WTC11 (cell line): ENCODE measurements at regions not wholly inside any gene's neighbourhood (a gene's known extent, or its start where the extent isn't known, plus 50 kb on each side); places are given as distances from the start of the nearest gene placed in this dataset.

ENCODE experiments used
- ATAC-seq: fragments of 200-7000 bp; cut with Tn5 transposase; 2 replicates; pipeline ENCODE4 v1.10.0; 2021; ENCODE audit warnings: mild to moderate bottlenecking, moderate library complexity
- CTCF ChIA-PET: fragments of 300-600 bp; sonication (Branson Sonifier 250); formaldehyde crosslinking; loops from one replicate; lab custom pipeline; 2021; ENCODE audit warnings: antibody characterized with exemption; lab: Charles Lee
- POLR2A ChIA-PET: fragments of 350-600 bp; sonication (Branson Sonifier 250); formaldehyde crosslinking; loops from one replicate; lab custom pipeline; 2021; ENCODE audit warnings: antibody characterized with exemption; lab: Charles Lee
- DNase-seq: peaks from one replicate; pipeline ENCODE4 v3.0.0; 2021; ENCODE audit warnings: low spot score
- H3K27ac Mint-ChIP-seq: 2 replicates; pipeline ENCODE4 v1.8.0; 2021; ENCODE audit warnings: mixed read lengths
- H3K27me3 Mint-ChIP-seq: 2 replicates; pipeline ENCODE4 v1.8.0; 2021; ENCODE audit warnings: low read depth, mild to moderate bottlenecking, moderate library complexity, mixed read lengths
- H3K36me3 Mint-ChIP-seq: 2 replicates; pipeline ENCODE4 v1.8.0; 2021; ENCODE audit warnings: mixed read lengths
- H3K4me1 Mint-ChIP-seq: 2 replicates; pipeline ENCODE4 v1.8.0; 2022; ENCODE audit warnings: mixed read lengths
- H3K4me3 Mint-ChIP-seq: 2 replicates; pipeline ENCODE4 v1.8.0; 2021; ENCODE audit warnings: mild to moderate bottlenecking, moderate library complexity, mixed read lengths
- H3K9me3 Mint-ChIP-seq: 2 replicates; pipeline ENCODE4 v1.8.0; 2021; ENCODE audit warnings: mixed read lengths
- AR ChIP-seq: fragments of 250-450 bp; sonication (Bioruptor Pico); IDR thresholded peaks from 2 replicates; pipeline ENCODE4 v1.9.0; 2021; ENCODE audit warnings: mild to moderate bottlenecking
- ARID4B ChIP-seq: sonication (generic); formaldehyde crosslinking; IDR thresholded peaks from 2 replicates; pipeline ENCODE4 v1.8.0; 2023; ENCODE audit warnings: missing genetic modification reagents, mild to moderate bottlenecking, borderline replicate concordance
- ATF2 ChIP-seq: sonication (generic); formaldehyde crosslinking; IDR thresholded peaks from 2 replicates; pipeline ENCODE4 v1.8.1; 2022; ENCODE audit warnings: low read depth, missing genetic modification reagents, borderline replicate concordance
- CREB1 ChIP-seq: sonication (generic); formaldehyde crosslinking; IDR thresholded peaks from 2 replicates; pipeline ENCODE4 v1.8.0; 2023; ENCODE audit warnings: mild to moderate bottlenecking, missing genetic modification reagents
- CREM ChIP-seq: sonication (generic); formaldehyde crosslinking; IDR thresholded peaks from 2 replicates; pipeline ENCODE4 v1.8.1; 2022; ENCODE audit warnings: mild to moderate bottlenecking, missing genetic modification reagents, moderate library complexity
- FOXJ3 ChIP-seq: sonication (generic); formaldehyde crosslinking; IDR thresholded peaks from 2 replicates; pipeline ENCODE4 v1.9.0; 2021; ENCODE audit warnings: missing genetic modification reagents, mild to moderate bottlenecking, borderline replicate concordance
- GABPB1 ChIP-seq: sonication (generic); formaldehyde crosslinking; IDR thresholded peaks from 2 replicates; pipeline ENCODE4 v1.8.1; 2023; ENCODE audit warnings: mild to moderate bottlenecking, missing genetic modification reagents
- HMGA2 ChIP-seq: fragments of 250-450 bp; sonication (Bioruptor Pico); IDR thresholded peaks from 2 replicates; pipeline ENCODE4 v1.4.0; 2021; ENCODE audit warnings: mild to moderate bottlenecking, moderate library complexity
- HMGXB4 ChIP-seq: sonication (generic); formaldehyde crosslinking; IDR thresholded peaks from 2 replicates; pipeline ENCODE4 v1.8.1; 2023; ENCODE audit warnings: mild to moderate bottlenecking, moderate library complexity, missing genetic modification reagents
- JAZF1 ChIP-seq: fragments of 250-450 bp; sonication (Bioruptor Pico); IDR thresholded peaks from 2 replicates; pipeline ENCODE4 v1.9.0; 2021; ENCODE audit warnings: moderate library complexity, mild to moderate bottlenecking, inconsistent platforms
- MXD4 ChIP-seq: fragments of 250-450 bp; sonication (Bioruptor Pico); IDR thresholded peaks from 2 replicates; pipeline ENCODE4 v1.8.0; 2021; ENCODE audit warnings: mild to moderate bottlenecking, moderate library complexity, borderline replicate concordance
- MYBL2 ChIP-seq: sonication (generic); formaldehyde crosslinking; IDR thresholded peaks from 2 replicates; pipeline ENCODE4 v1.8.1; 2023; ENCODE audit warnings: mild to moderate bottlenecking, moderate library complexity, missing genetic modification reagents
- NFE2L1 ChIP-seq: sonication (generic); formaldehyde crosslinking; IDR thresholded peaks from 2 replicates; pipeline ENCODE4 v1.8.1; 2023; ENCODE audit warnings: missing genetic modification reagents
- NFYB ChIP-seq: sonication (generic); formaldehyde crosslinking; conservative IDR thresholded peaks from 2 replicates; pipeline ENCODE4 v1.8.0; 2022; ENCODE audit warnings: low read depth, missing genetic modification reagents
- NR1H2 ChIP-seq: sonication (generic); formaldehyde crosslinking; IDR thresholded peaks from 2 replicates; pipeline ENCODE4 v1.9.0; 2021; ENCODE audit warnings: mild to moderate bottlenecking, moderate library complexity, missing genetic modification reagents
- NR2C2 ChIP-seq: sonication (generic); formaldehyde crosslinking; IDR thresholded peaks from 2 replicates; pipeline ENCODE4 v1.8.0; 2022; ENCODE audit warnings: mild to moderate bottlenecking, missing genetic modification reagents
- NR3C1 ChIP-seq: sonication (generic); formaldehyde crosslinking; conservative IDR thresholded peaks from 2 replicates; pipeline ENCODE4 v1.8.1; 2023; ENCODE audit warnings: low read depth, mild to moderate bottlenecking, missing genetic modification reagents
- OVOL2 ChIP-seq: fragments of 250-450 bp; sonication (Bioruptor Pico); IDR thresholded peaks from 2 replicates; pipeline ENCODE4 v1.9.0; 2021; ENCODE audit warnings: mild to moderate bottlenecking, borderline replicate concordance
- PRRX2 ChIP-seq: fragments of 250-450 bp; sonication (Bioruptor Pico); IDR thresholded peaks from 2 replicates; pipeline ENCODE4 v1.8.0; 2021; ENCODE audit warnings: mild to moderate bottlenecking
- RORB ChIP-seq: fragments of 250-450 bp; sonication (Bioruptor Pico); IDR thresholded peaks from 2 replicates; pipeline ENCODE4 v1.9.0; 2021; ENCODE audit warnings: mild to moderate bottlenecking
- TEAD4 ChIP-seq: sonication (generic); formaldehyde crosslinking; IDR thresholded peaks from 2 replicates; pipeline ENCODE4 v1.8.0; 2022; ENCODE audit warnings: mild to moderate bottlenecking, missing genetic modification reagents
- ZBTB21 ChIP-seq: sonication (generic); formaldehyde crosslinking; IDR thresholded peaks from 2 replicates; pipeline ENCODE4 v1.8.1; 2023; ENCODE audit warnings: mild to moderate bottlenecking, missing genetic modification reagents, borderline replicate concordance
- ZBTB43 ChIP-seq: sonication (generic); formaldehyde crosslinking; IDR thresholded peaks from 2 replicates; pipeline ENCODE4 v1.8.1; 2023; ENCODE audit warnings: mild to moderate bottlenecking, missing genetic modification reagents
- ZNF396 ChIP-seq: fragments of 250-450 bp; sonication (Bioruptor Pico); IDR thresholded peaks from 2 replicates; pipeline ENCODE4 v1.8.0; 2021; ENCODE audit warnings: mild to moderate bottlenecking, moderate library complexity, borderline replicate concordance
- ZNF416 ChIP-seq: fragments of 250-450 bp; sonication (Bioruptor Pico); IDR thresholded peaks from 2 replicates; pipeline ENCODE4 v1.9.0; 2021; ENCODE audit warnings: mild to moderate bottlenecking, inconsistent platforms

GRCh38 chr16:62177351-62178203, 141.3 kb upstream of the CDH8 start:
- ChIA-PET POLR2A (no interaction called here), CTCF (interaction anchor here (1.5 kb wide), 1 partner anchor 13 kb away, joined by 5 read pairs; no protein-coding TSS in a partner anchor)
- Mint-ChIP-seq H3K27me3 (no peaks in the 10 kb centered on the region), H3K4me1 (no peaks in the 10 kb centered on the region), H3K27ac (no peak overlapping the region), H3K4me3 (no peak overlapping the region), H3K9me3 (no peaks in the 10 kb centered on the region), H3K36me3 (no peaks in the 10 kb centered on the region)
- TF ChIP-seq ZNF396 (CRISPR knock-in tag) (no peak), HMGXB4 (CRISPR knock-in tag) (no peak), RORB (CRISPR knock-in tag) (no peak), NFE2L1 (no peak), NFYB (CRISPR knock-in tag) (no peak), NR3C1 (CRISPR knock-in tag) (no peak), GABPB1 (CRISPR knock-in tag) (no peak), MXD4 (CRISPR knock-in tag) (no peak), HMGA2 (CRISPR knock-in tag) (no peak)
- ATAC-seq (no peak), DNase-seq (no peak)

GRCh38 chr16:62170642-62171041, 134.4 kb upstream of the CDH8 start:
- ChIA-PET POLR2A (no interaction called here), CTCF (no interaction called here)
- Mint-ChIP-seq H3K4me3 (no peak overlapping the region), H3K4me1 (no peaks in the 10 kb centered on the region), H3K36me3 (no peaks in the 10 kb centered on the region), H3K27me3 (no peaks in the 10 kb centered on the region; the same call in 1 of the 2 replicates), H3K27ac (no peak overlapping the region), H3K9me3 (no peaks in the 10 kb centered on the region)
- TF ChIP-seq CREM (CRISPR knock-in tag) = no peak
- no peak for TF ChIP-seq CREB1 (CRISPR knock-in tag)
- TF ChIP-seq MXD4 (CRISPR knock-in tag) = no peak
- TF ChIP-seq ARID4B (CRISPR knock-in tag) = no peak
- TF ChIP-seq AR (CRISPR knock-in tag) = no peak
- no peak for TF ChIP-seq ZBTB21
- TF ChIP-seq NR3C1 (CRISPR knock-in tag) = no peak
- TF ChIP-seq NR1H2 (CRISPR knock-in tag) = no peak
- no peak for TF ChIP-seq ATF2
- TF ChIP-seq ZBTB43 (CRISPR knock-in tag) = no peak
- TF ChIP-seq MYBL2 (CRISPR knock-in tag) = no peak
- TF ChIP-seq OVOL2 (CRISPR knock-in tag) = no peak
- no peak for TF ChIP-seq ZNF416
- TF ChIP-seq NR2C2 (CRISPR knock-in tag) = no peak
- no peak for TF ChIP-seq PRRX2 (CRISPR knock-in tag)
- no peak for TF ChIP-seq TEAD4 (CRISPR knock-in tag)
- no peak for TF ChIP-seq JAZF1
- no peak for TF ChIP-seq FOXJ3
- DNase-seq (no peak), ATAC-seq (no peak)
